ENCODE measurements at regions not wholly inside any gene's neighbourhood (a gene's known extent, or its start where the extent isn't known, plus 50 kb on each side); places are given as distances from the start of the nearest gene placed in this dataset.

GRCh38 chr10:64501807-64502206, 980.6 kb downstream of the REEP3 start:
- ChIA-PET POLR2A (no interaction called here), CTCF (no interaction called here)
- Histone ChIP-seq H3K4me2 (replicated peaks; ENCODE audit: low read depth, low read length, poor library complexity, severe bottlenecking) (no peak overlapping the region), H3K9ac (ENCODE audit: low read length) (no peak overlapping the region), H3K27ac (ENCODE audit: low read length in 2 of 2) (no peak overlapping the region), H3K4me3 (ENCODE audit: control extremely low read depth in 1 of 5, extremely low read depth in 1 of 5, insufficient read depth in 1 of 5, low read depth in 2 of 5, low read length in 4 of 5) (no peak overlapping the region), H3K27me3 (replicated peaks in 1 of 4; ENCODE audit: control extremely low read depth in 1 of 4, control insufficient read depth in 3 of 4, insufficient read depth in 4 of 4, low read length in 3 of 4) (no peaks in the 10 kb centered on the region), H4K20me1 (ENCODE audit: control insufficient read depth, insufficient read depth, low read length, poor library complexity, severe bottlenecking) (no peaks in the 10 kb centered on the region), H3K79me2 (ENCODE audit: control insufficient read depth, insufficient read depth, low read length) (no peaks in the 10 kb centered on the region), H3K36me3 (replicated peaks in 1 of 2; ENCODE audit: control extremely low read depth in 1 of 2, control insufficient read depth in 1 of 2, extremely low read depth in 1 of 2, insufficient read depth in 2 of 2, low read length in 1 of 2) (no peaks in the 10 kb centered on the region), H3K9me3 (ENCODE audit: control extremely low read depth in 1 of 3, control insufficient read depth in 2 of 3, insufficient read depth in 1 of 3, low read length in 2 of 3) (no peaks in the 10 kb centered on the region), H3K4me1 (ENCODE audit: control insufficient read depth in 2 of 2, insufficient read depth in 2 of 2, low read length in 2 of 2) (no peaks in the 10 kb centered on the region), H2AFZ (ENCODE audit: insufficient read depth, low read depth, low read length, poor library complexity, severe bottlenecking) (no peak overlapping the region)
- no peak for ATAC-seq (ENCODE audit: low read depth)
- no peak for DNase-seq
- intact Hi-C loops (cut with micrococcal nuclease) = no loop called here
- Mint-ChIP-seq H3K27me3 (no peaks in the 10 kb centered on the region), H3K4me1 (no peaks in the 10 kb centered on the region), H3K27ac (no peak overlapping the region), H3K9me3 (ENCODE audit: insufficient read depth) (peaks cover 3% of the 10 kb centered on the region), H3K4me3 (no peak overlapping the region)
- TF ChIP-seq CTCF (IDR thresholded peaks at IDR 0.05) (no peak), EZH2 (IDR thresholded peaks at IDR 0.05; ENCODE audit: borderline replicate concordance, insufficient read depth, low read depth, low read length, poor library complexity, severe bottlenecking) (no peak)

- H3K27me3 ChIP-seq (replicated peaks in 1 of 4; ENCODE audit: control extremely low read depth in 1 of 4, control insufficient read depth in 3 of 4, insufficient read depth in 4 of 4, low read length in 3 of 4) = no peaks in the 10 kb centered on the region
- H3K9ac ChIP-seq (ENCODE audit: low read length) = no peak overlapping the region
- Mint-ChIP-seq H3K4me1 (no peaks in the 10 kb centered on the region), H3K27ac (no peak overlapping the region), H3K9me3 (ENCODE audit: insufficient read depth) (peaks cover 3% of the 10 kb centered on the region), H3K4me3 (no peak overlapping the region), H3K27me3 (no peaks in the 10 kb centered on the region)
- H3K79me2 ChIP-seq (ENCODE audit: control insufficient read depth, insufficient read depth, low read length) = no peaks in the 10 kb centered on the region
- ChIA-PET POLR2A (no interaction called here), CTCF (no interaction called here)
- H2AFZ ChIP-seq (ENCODE audit: insufficient read depth, low read depth, low read length, poor library complexity, severe bottlenecking) = no peak overlapping the region
- intact Hi-C loops (cut with micrococcal nuclease) = no loop called here
- no peaks in the 10 kb centered on the region for H3K36me3 ChIP-seq (replicated peaks in 1 of 2; ENCODE audit: control extremely low read depth in 1 of 2, control insufficient read depth in 1 of 2, extremely low read depth in 1 of 2, insufficient read depth in 2 of 2, low read length in 1 of 2)
- H3K9me3 ChIP-seq (ENCODE audit: control extremely low read depth in 1 of 3, control insufficient read depth in 2 of 3, insufficient read depth in 1 of 3, low read length in 2 of 3) = no peaks in the 10 kb centered on the region
- no peak overlapping the region for H3K4me3 ChIP-seq (ENCODE audit: control extremely low read depth in 1 of 5, extremely low read depth in 1 of 5, insufficient read depth in 1 of 5, low read depth in 2 of 5, low read length in 4 of 5)
- DNase-seq (no peak), ATAC-seq (ENCODE audit: low read depth) (no peak)
- no peaks in the 10 kb centered on the region for H4K20me1 ChIP-seq (ENCODE audit: control insufficient read depth, insufficient read depth, low read length, poor library complexity, severe bottlenecking)
- H3K27ac ChIP-seq (ENCODE audit: low read length in 2 of 2) = no peak overlapping the region
- no CpG with 5 or more reads among the region's 2 CpGs for WGBS (ENCODE audit: insufficient coverage)
- H3K4me2 ChIP-seq (replicated peaks; ENCODE audit: low read depth, low read length, poor library complexity, severe bottlenecking) = no peak overlapping the region
- TF ChIP-seq CTCF (IDR thresholded peaks at IDR 0.05) = no peak
- no peak for TF ChIP-seq EZH2 (IDR thresholded peaks at IDR 0.05; ENCODE audit: borderline replicate concordance, insufficient read depth, low read depth, low read length, poor library complexity, severe bottlenecking)
- no peaks in the 10 kb centered on the region for H3K4me1 ChIP-seq (ENCODE audit: control insufficient read depth in 2 of 2, insufficient read depth in 2 of 2, low read length in 2 of 2)
Measured at GRCh38 chr10:64502936-64503335, 981.7 kb downstream of the REEP3 start.

All from B cell (primary cell).